Epithelial cell of esophagus (primary cell): ENCODE measurements at regions not wholly inside any gene's neighbourhood (a gene's known extent, or its start where the extent isn't known, plus 50 kb on each side); places are given as distances from the start of the nearest gene placed in this dataset.

Source experiments
- DNase-seq: peaks from one replicate; pipeline ENCODE4 v3.0.0; 2010; ENCODE audit warnings: low read depth
- H3K4me3 ChIP-seq: 2 replicates; pipeline ENCODE4 v1.5.1; 2011; ENCODE audit warnings: mild to moderate bottlenecking, low read length, control low read depth
- TF ChIP-seq, protein P1 (sequence below): IDR thresholded peaks from 2 replicates; pipeline ENCODE4 v1.5.1; 2011; ENCODE audit warnings: low read depth, mild to moderate bottlenecking, low read length, control low read depth, inconsistent platforms; ENCODE audit not compliant: insufficient read depth; ENCODE audit errors: missing control alignments

GRCh38 chr16:66043326-66043725 lies 323.2 kb upstream of the CDH5 start:
- peak; percentile 5 for DNase-seq
- no peak overlapping the region for H3K4me3 ChIP-seq
- TF ChIP-seq, protein P1, sequence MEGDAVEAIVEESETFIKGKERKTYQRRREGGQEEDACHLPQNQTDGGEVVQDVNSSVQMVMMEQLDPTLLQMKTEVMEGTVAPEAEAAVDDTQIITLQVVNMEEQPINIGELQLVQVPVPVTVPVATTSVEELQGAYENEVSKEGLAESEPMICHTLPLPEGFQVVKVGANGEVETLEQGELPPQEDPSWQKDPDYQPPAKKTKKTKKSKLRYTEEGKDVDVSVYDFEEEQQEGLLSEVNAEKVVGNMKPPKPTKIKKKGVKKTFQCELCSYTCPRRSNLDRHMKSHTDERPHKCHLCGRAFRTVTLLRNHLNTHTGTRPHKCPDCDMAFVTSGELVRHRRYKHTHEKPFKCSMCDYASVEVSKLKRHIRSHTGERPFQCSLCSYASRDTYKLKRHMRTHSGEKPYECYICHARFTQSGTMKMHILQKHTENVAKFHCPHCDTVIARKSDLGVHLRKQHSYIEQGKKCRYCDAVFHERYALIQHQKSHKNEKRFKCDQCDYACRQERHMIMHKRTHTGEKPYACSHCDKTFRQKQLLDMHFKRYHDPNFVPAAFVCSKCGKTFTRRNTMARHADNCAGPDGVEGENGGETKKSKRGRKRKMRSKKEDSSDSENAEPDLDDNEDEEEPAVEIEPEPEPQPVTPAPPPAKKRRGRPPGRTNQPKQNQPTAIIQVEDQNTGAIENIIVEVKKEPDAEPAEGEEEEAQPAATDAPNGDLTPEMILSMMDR: no peak

DNA sequence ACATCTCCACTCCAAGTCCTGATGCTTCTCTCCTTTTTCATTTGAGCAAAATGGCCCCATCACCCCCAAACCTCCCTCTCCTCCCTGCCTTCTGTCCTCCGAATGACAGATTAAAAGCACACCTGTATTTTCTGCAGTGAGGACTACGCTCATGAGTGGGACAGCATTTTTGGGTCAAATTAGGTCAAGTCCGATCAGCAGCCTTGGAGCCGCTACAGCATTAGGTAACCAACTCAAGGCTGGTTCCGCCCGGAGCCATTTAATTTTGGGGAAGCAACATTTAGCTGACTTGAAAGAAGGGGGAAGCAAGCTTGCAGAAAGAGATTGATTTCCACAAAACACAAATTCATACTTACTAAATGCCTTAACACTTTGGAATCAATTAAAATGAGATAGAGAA lies 324.1 kb upstream of the CDH5 start:
- no peak overlapping the region for H3K4me3 ChIP-seq
- DNase-seq: no peak
- TF ChIP-seq, protein P1: no peak

- peak; percentile 88 for DNase-seq
- H3K4me3 ChIP-seq: no peak overlapping the region
- TF ChIP-seq, protein P1: no peak
Measured at GRCh38 chr16:66041907-66042306, 324.6 kb upstream of the CDH5 start.

DNA sequence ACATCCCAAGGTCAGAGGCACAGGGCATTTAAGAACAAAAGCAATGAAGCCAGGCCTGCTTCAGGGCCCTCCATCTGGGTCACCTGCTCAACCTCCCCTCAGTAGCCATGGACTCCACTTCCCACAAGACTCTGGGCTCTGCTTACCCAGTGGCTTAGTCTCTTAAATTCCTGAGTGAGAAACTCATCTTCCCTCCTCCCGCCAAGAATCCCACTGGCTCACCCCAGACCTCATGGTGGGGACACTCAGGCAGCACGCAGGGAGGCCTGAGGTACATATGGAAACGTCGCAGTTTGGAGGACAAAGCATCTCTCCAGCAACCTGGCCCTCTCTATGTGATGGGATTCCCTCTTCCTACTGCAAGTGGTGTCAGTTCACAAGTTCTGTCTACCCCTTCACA lies 326.7 kb upstream of the CDH5 start:
- H3K4me3 ChIP-seq: no peak overlapping the region
- DNase-seq: no peak
- TF ChIP-seq, protein P1: no peak

DNA sequence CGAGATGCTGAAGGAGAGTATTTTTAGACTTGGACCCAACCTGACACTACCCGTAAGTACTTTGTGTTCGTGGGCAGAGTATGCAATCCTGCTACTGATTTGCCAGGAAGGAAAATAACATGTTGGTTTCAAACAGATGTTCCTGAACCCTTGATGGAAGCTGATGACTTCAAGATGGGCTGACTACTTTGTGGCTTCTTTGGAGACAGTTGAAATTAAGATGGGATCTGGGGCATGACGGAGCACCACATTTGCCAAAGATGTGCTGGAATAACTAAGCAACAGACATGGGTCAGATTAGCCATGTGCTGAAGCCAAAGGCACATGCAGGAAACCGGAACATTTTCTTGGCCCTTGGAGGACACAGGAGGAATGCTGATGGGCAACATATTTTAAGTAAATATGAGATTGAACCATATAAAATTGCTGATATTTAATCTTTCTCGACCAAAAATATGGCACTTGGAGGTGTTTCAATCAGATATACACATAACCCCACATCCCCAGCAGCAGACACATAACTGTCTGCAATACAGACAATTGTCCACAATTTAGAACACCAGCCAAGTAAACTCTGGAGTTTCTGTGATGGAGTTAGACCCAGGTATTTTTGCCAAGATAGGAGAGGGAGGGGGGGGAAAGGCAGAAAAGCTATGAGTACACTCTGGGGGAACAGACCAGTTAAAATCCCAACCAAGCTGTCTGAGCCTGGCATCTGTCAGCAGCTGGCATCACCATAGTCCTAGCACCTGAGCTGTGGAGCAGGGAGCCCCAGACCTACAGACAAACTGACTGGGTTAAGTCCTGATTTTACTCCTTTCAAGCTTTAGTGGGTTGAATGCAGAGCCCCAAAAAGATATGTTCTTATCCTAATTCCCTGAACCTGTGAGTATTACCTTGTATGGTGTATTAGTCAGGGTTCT lies 329.4 kb upstream of the CDH5 start:
- TF ChIP-seq, protein P1: no peak

DNA sequence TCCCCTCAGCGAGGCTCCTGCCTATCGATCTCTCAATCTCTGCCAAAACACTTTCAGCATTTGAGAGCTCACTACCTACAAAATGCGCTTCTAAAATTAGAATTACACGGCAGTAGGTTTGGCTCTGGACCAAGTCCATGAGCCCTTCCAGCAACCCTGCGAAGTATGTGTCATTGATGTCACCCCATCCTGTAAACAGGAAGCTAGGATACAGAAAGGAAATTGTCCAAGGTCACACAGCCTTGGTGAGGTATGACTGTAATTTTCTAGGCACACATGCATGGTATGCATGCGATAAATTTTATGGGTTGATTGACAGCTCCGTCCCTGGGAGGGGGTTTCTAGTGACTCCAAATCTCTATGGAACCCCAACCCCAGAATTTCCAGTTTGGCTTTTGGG lies 330.3 kb upstream of the CDH5 start:
- H3K4me3 ChIP-seq: no peak overlapping the region
- no peak for DNase-seq
- TF ChIP-seq, protein P1: no peak

More for the DNA sequence above, 329.4 kb upstream of the CDH5 start:
- DNase-seq: no peak
- H3K4me3 ChIP-seq: no peak overlapping the region

- no peak overlapping the region for H3K4me3 ChIP-seq
- TF ChIP-seq, protein P1: no peak
- no peak for DNase-seq
Measured at GRCh38 chr16:66035096-66035495, 331.4 kb upstream of the CDH5 start.
